SK-N-SH treated with all-trans-retinoic acid at 6 μM for 48 hours (cell line): ENCODE measurements at regions not wholly inside any gene's neighbourhood (a gene's known extent, or its start where the extent isn't known, plus 50 kb on each side); places are given as distances from the start of the nearest gene placed in this dataset.
"Not testable (repeated sequence)": the region's sequence is repeated elsewhere in the genome, so short reads cannot be mapped to it uniquely, and the experiment has no call there.

Experiments used
- ATAC-seq: fragments of 200-7000 bp; cut with Tn5 transposase; 3 replicates; pipeline ENCODE4 v1.9.1; 2020; ENCODE audit warnings: mild to moderate bottlenecking, moderate library complexity
- BACH2 ChIP-seq: fragments of 250-450 bp; sonication (Bioruptor Pico); IDR thresholded peaks from 2 replicates; pipeline ENCODE4 v1.9.0; 2021; ENCODE audit warnings: mild to moderate bottlenecking, borderline replicate concordance
- CSDC2 ChIP-seq: fragments of 250-450 bp; sonication (Bioruptor Pico); IDR thresholded peaks from 2 replicates; pipeline ENCODE4 v1.5.0; 2020; ENCODE audit warnings: mild to moderate bottlenecking, moderate library complexity
- CSRNP3 ChIP-seq: fragments of 250-450 bp; sonication (Bioruptor Pico); IDR thresholded peaks from 2 replicates; pipeline ENCODE4 v1.5.1; 2021; ENCODE audit warnings: mild to moderate bottlenecking, moderate library complexity
- ESRRG ChIP-seq: fragments of 250-450 bp; sonication (Bioruptor Pico); IDR thresholded peaks from 2 replicates; pipeline ENCODE4 v1.6.1; 2021; ENCODE audit warnings: mild to moderate bottlenecking
- GLIS3 ChIP-seq: fragments of 250-450 bp; sonication (Bioruptor Pico); IDR thresholded peaks from 2 replicates; pipeline ENCODE4 v1.5.0; 2020; ENCODE audit warnings: mild to moderate bottlenecking, moderate library complexity
- ISL1 ChIP-seq: fragments of 250-450 bp; sonication (Bioruptor Pico); IDR thresholded peaks from 2 replicates; pipeline ENCODE4 v2.1.2; 2022; ENCODE audit warnings: mild to moderate bottlenecking, moderate library complexity
- OSR1 ChIP-seq: fragments of 250-450 bp; sonication (Bioruptor Pico); IDR thresholded peaks from 2 replicates; pipeline ENCODE4 v1.8.0; 2022; ENCODE audit warnings: moderate library complexity, mild to moderate bottlenecking, inconsistent platforms
- PATZ1 ChIP-seq: fragments of 250-450 bp; sonication (Bioruptor Pico); IDR thresholded peaks from 2 replicates; pipeline ENCODE4 v1.8.0; 2020; ENCODE audit warnings: mild to moderate bottlenecking, moderate library complexity, borderline replicate concordance
- PPARA ChIP-seq: fragments of 250-450 bp; sonication (Bioruptor Pico); IDR thresholded peaks from 2 replicates; pipeline ENCODE4 v1.5.0; 2020; ENCODE audit warnings: mild to moderate bottlenecking, borderline replicate concordance
- RARB ChIP-seq: fragments of 250-450 bp; sonication (Bioruptor Pico); IDR thresholded peaks from 2 replicates; pipeline ENCODE4 v1.8.0; 2021; ENCODE audit warnings: mild to moderate bottlenecking, moderate library complexity
- SNAI2 ChIP-seq: fragments of 250-450 bp; sonication (Bioruptor Pico); IDR thresholded peaks from 2 replicates; pipeline ENCODE4 v1.5.0; 2020; ENCODE audit warnings: mild to moderate bottlenecking, moderate library complexity
- TCF4 ChIP-seq: fragments of 250-450 bp; sonication (Bioruptor Pico); IDR thresholded peaks from 2 replicates; pipeline ENCODE4 v1.8.0; 2021; ENCODE audit warnings: mild to moderate bottlenecking, moderate library complexity, borderline replicate concordance
- TOX ChIP-seq: fragments of 250-450 bp; sonication (Bioruptor Pico); IDR thresholded peaks from 2 replicates; pipeline ENCODE4 v1.8.0; 2021; ENCODE audit warnings: mild to moderate bottlenecking, moderate library complexity, borderline replicate concordance
- TSHZ2 ChIP-seq: fragments of 250-450 bp; sonication (Bioruptor Pico); IDR thresholded peaks from 2 replicates; pipeline ENCODE4 v1.5.0; 2020; ENCODE audit warnings: mild to moderate bottlenecking, moderate library complexity
- ZC3H10 ChIP-seq: fragments of 250-450 bp; sonication (Bioruptor Pico); IDR thresholded peaks from 2 replicates; pipeline ENCODE4 v1.5.1; 2021; ENCODE audit warnings: mild to moderate bottlenecking, moderate library complexity
- ZFP3 ChIP-seq: fragments of 250-450 bp; sonication (Bioruptor Pico); IDR thresholded peaks from 2 replicates; pipeline ENCODE4 v1.5.0; 2020; ENCODE audit warnings: mild to moderate bottlenecking, moderate library complexity
- ZFP30 ChIP-seq: fragments of 450-650 bp; formaldehyde crosslinking; IDR thresholded peaks from 2 replicates; pipeline ENCODE4 v1.5.0; 2022; ENCODE audit warnings: mild to moderate bottlenecking, moderate library complexity
- ZNF565 ChIP-seq: fragments of 450-650 bp; formaldehyde crosslinking; conservative IDR thresholded peaks from 2 replicates; pipeline ENCODE4 v1.5.0; 2020; ENCODE audit warnings: low read depth, mild to moderate bottlenecking, moderate library complexity
- ZNF70 ChIP-seq: fragments of 450-650 bp; formaldehyde crosslinking; IDR thresholded peaks from 2 replicates; pipeline ENCODE4 v1.5.0; 2020; ENCODE audit warnings: mild to moderate bottlenecking, moderate library complexity
- ZNF8 ChIP-seq: fragments of 450-650 bp; formaldehyde crosslinking; IDR thresholded peaks from 2 replicates; pipeline ENCODE4 v1.5.0; 2020; ENCODE audit warnings: mild to moderate bottlenecking, moderate library complexity

GRCh38 chr10:35874311-35875015 is 232.4 kb upstream of the FZD8 start:
- ATAC-seq: no peak
- no peak for TF ChIP-seq ZFP30
- no peak for TF ChIP-seq TOX (CRISPR knock-in tag)
- no peak for TF ChIP-seq PPARA
- TF ChIP-seq TSHZ2 (CRISPR knock-in tag): no peak
- TF ChIP-seq ZNF565: no peak
- TF ChIP-seq ZNF8 (CRISPR knock-in tag): no peak
- TF ChIP-seq, all 23 proteins: peak for 0

- ATAC-seq: no peak
- TF ChIP-seq SNAI2 (CRISPR knock-in tag): no peak
Observed at GRCh38 chr10:35872671-35873070, 230.6 kb upstream of the FZD8 start.

GRCh38 chr10:35870665-35871310 is 228.7 kb upstream of the FZD8 start:
- no peak for ATAC-seq
- TF ChIP-seq ZC3H10 (no peak), PPARA (no peak), PATZ1 (CRISPR knock-in tag) (no peak), GLIS3 (CRISPR knock-in tag) (no peak), ZNF8 (CRISPR knock-in tag) (no peak), ZNF70 (CRISPR knock-in tag) (no peak)

GRCh38 chr10:35858676-35859283 is 216.7 kb upstream of the FZD8 start:
- ATAC-seq: not testable (repeated sequence)

- TF ChIP-seq ZFP3: no peak
- TF ChIP-seq RARB (CRISPR knock-in tag): no peak
- no peak for TF ChIP-seq TCF4 (CRISPR knock-in tag)
- TF ChIP-seq GLIS3 (CRISPR knock-in tag): no peak
- no peak for TF ChIP-seq ZNF70 (CRISPR knock-in tag)
- TF ChIP-seq BACH2 (CRISPR knock-in tag): no peak
- no peak for TF ChIP-seq ESRRG
- no peak for TF ChIP-seq PPARA
- no peak for TF ChIP-seq CSDC2 (CRISPR knock-in tag)
- no peak for TF ChIP-seq SNAI2 (CRISPR knock-in tag)
- no peak for TF ChIP-seq OSR1 (CRISPR knock-in tag)
- no peak for TF ChIP-seq ZNF565
- TF ChIP-seq PATZ1 (CRISPR knock-in tag): no peak
- TF ChIP-seq CSRNP3 (CRISPR knock-in tag): no peak
- TF ChIP-seq ZFP30: no peak
- no peak for TF ChIP-seq TSHZ2 (CRISPR knock-in tag)
- no peak for TF ChIP-seq ZC3H10
- TF ChIP-seq ISL1 (CRISPR knock-in tag): no peak
- no peak for TF ChIP-seq ZNF8 (CRISPR knock-in tag)
- ATAC-seq: no peak
Observed at GRCh38 chr10:35857860-35858259, 215.8 kb upstream of the FZD8 start.
